ENCODE measurements at regions not wholly inside any gene's neighbourhood (a gene's known extent, or its start where the extent isn't known, plus 50 kb on each side); places are given as distances from the start of the nearest gene placed in this dataset.

DNA sequence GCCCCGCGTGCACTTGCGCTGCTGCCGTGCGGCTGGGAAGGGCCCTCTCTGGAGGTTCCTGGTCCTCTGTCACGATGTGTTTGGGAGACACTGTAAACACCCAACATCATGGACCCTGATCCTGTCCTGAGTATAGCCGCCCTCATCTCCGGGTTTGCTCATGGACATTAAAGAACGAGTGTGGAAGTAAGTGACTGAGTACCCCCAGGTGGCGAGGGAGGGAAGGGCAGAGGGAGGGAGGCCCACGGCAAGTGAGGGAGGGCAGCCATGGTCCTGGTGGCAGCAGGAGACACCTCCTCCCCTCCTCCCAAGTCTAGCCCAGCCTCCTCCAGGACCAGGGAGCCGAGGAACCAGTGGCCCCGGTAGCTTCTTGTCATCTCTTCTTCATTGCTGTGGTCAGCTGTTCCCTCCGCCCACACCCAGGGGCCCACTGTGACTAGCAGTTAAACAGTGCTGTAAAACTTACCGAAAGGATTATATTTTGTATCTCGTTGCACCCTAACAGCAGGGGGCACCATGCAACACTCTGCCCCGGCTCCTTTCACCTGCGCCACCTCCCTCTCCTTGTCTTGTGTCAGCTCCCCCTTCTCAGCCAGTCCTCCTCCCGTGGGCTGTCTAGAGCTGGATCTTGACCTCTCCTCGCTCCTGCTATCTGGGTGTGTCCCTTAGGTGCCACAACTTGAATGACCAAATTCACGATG is 566.5 kb upstream of the B3GAT1 start:
- no peak for ATAC-seq
- no peaks in the 10 kb centered on the region for H3K9me3 ChIP-seq
- TF ChIP-seq, protein P1, sequence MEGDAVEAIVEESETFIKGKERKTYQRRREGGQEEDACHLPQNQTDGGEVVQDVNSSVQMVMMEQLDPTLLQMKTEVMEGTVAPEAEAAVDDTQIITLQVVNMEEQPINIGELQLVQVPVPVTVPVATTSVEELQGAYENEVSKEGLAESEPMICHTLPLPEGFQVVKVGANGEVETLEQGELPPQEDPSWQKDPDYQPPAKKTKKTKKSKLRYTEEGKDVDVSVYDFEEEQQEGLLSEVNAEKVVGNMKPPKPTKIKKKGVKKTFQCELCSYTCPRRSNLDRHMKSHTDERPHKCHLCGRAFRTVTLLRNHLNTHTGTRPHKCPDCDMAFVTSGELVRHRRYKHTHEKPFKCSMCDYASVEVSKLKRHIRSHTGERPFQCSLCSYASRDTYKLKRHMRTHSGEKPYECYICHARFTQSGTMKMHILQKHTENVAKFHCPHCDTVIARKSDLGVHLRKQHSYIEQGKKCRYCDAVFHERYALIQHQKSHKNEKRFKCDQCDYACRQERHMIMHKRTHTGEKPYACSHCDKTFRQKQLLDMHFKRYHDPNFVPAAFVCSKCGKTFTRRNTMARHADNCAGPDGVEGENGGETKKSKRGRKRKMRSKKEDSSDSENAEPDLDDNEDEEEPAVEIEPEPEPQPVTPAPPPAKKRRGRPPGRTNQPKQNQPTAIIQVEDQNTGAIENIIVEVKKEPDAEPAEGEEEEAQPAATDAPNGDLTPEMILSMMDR (IDR thresholded peaks at IDR 0.05) = no peak
- no peak for TF ChIP-seq POLR2A (IDR thresholded peaks at IDR 0.05)
- no peak for DNase-seq
- intact Hi-C loops (cut with DNase I) = no loop called here
- H3K4me3 ChIP-seq = no peak overlapping the region
- H3K36me3 ChIP-seq (replicated peaks in 1 of 2; ENCODE audit: insufficient read depth in 1 of 2, low read depth in 2 of 2) = no peaks in the 10 kb centered on the region
- H3K4me1 ChIP-seq = no peaks in the 10 kb centered on the region
- H3K27ac ChIP-seq = no peak overlapping the region
- WGBS, 2 donors = 54 to 63% methylated on average over 16 to 21 of the region's 21 CpGs
- no peaks in the 10 kb centered on the region for H3K27me3 ChIP-seq

DNA sequence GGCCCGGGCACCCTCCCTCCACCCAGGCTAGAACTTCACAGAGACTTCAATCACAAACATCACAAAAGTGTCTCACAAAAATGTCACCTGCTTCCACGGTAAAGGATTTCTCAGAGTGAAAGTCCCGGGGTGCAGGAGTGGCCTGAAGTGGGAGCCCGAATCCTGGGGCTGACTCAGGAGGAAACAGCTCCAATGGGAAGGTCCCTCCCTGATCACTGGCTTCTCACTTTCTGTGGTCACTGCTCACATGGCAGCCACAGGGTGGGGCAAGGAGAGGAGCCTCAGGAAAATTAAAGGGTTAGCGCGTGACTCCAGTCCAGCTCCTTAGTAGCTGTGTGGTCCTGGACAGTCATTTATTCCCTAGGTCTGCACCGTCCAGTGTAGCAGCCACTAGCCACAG is 564.5 kb upstream of the B3GAT1 start:
- no peaks in the 10 kb centered on the region for H3K9me3 ChIP-seq
- intact Hi-C loops (cut with DNase I) = no loop called here
- TF ChIP-seq POLR2A (IDR thresholded peaks at IDR 0.05) = no peak
- TF ChIP-seq, protein P1 (IDR thresholded peaks at IDR 0.05) = no peak
- ATAC-seq (no peak), DNase-seq (no peak)
- WGBS, 2 donors = 61 to 62% methylated on average over 7 of the region's 7 CpGs
- H3K4me3 ChIP-seq = no peak overlapping the region
- H3K27ac ChIP-seq = no peak overlapping the region
- no peaks in the 10 kb centered on the region for H3K27me3 ChIP-seq
- no peaks in the 10 kb centered on the region for H3K36me3 ChIP-seq (replicated peaks in 1 of 2; ENCODE audit: insufficient read depth in 1 of 2, low read depth in 2 of 2)
- no peaks in the 10 kb centered on the region for H3K4me1 ChIP-seq

DNA sequence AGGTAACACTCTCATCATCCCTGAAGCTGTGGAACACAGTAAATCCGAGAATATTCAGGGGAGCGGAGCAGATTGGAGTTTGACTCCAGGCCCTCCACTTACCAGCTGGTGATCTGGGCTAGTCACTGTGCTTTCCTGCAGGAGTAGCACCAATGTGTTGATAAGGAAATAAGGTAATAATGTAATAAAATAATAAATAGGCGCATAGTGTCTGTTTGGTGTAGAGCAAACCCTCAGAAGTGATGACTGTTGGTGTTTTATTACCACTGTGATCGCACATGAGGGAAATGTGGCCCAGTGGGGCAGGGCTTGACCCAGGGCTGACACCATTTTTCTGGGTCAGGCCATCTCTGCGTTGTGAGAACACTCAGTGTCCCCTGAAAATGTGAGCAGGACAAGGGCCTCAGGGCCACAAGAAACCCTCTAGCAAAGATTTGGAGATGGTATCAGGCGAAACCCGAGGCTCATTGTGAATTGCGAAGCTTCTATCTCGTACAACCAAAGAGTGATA is 563.9 kb upstream of the B3GAT1 start:
- H3K4me1 ChIP-seq = no peaks in the 10 kb centered on the region
- no peak for DNase-seq
- H3K27ac ChIP-seq = no peak overlapping the region
- 61 to 64% methylated on average over 9 of the region's 9 CpGs for WGBS, 2 donors
- H3K36me3 ChIP-seq (replicated peaks in 1 of 2; ENCODE audit: insufficient read depth in 1 of 2, low read depth in 2 of 2) = no peaks in the 10 kb centered on the region
- H3K4me3 ChIP-seq = no peak overlapping the region
- TF ChIP-seq POLR2A (IDR thresholded peaks at IDR 0.05) = no peak
- TF ChIP-seq, protein P1 (IDR thresholded peaks at IDR 0.05) = no peak
- no peak for ATAC-seq
- no peaks in the 10 kb centered on the region for H3K9me3 ChIP-seq
- H3K27me3 ChIP-seq = no peaks in the 10 kb centered on the region
- intact Hi-C loops (cut with DNase I) = no loop called here

DNA sequence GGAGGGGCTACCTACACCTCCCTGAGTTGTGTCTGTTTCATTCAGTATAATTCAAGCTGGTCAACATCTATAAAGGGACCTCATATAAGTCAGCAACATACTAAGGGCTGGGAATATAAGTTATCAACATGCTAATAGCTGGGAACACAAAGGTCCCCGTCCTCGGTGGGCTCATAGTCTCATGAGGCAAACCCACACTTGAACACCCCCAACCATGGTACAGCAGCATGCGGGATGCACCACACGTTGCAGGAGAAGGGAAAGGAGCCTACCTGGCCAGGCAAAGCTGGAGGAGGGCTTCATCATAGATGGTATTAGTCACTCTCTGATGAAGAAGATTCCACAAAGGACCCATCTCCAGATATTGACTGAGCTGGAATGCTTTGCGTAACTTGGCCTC is 561.8 kb upstream of the B3GAT1 start:
- DNase-seq (no peak), ATAC-seq (no peak)
- Histone ChIP-seq H3K36me3 (replicated peaks in 1 of 2; ENCODE audit: insufficient read depth in 1 of 2, low read depth in 2 of 2) (no peaks in the 10 kb centered on the region), H3K27me3 (no peaks in the 10 kb centered on the region), H3K9me3 (no peaks in the 10 kb centered on the region), H3K4me3 (no peak overlapping the region), H3K27ac (no peak overlapping the region), H3K4me1 (no peaks in the 10 kb centered on the region)
- intact Hi-C loops (cut with DNase I) = no loop called here
- TF ChIP-seq, protein P1 (IDR thresholded peaks at IDR 0.05) = no peak
- TF ChIP-seq POLR2A (IDR thresholded peaks at IDR 0.05) = no peak
- WGBS, 2 donors = 58 to 67% methylated on average over 4 to 5 of the region's 5 CpGs

GRCh38 chr11:134971381-134971780 is 559.3 kb upstream of the B3GAT1 start:
- Histone ChIP-seq H3K27me3 (no peaks in the 10 kb centered on the region), H3K36me3 (replicated peaks in 1 of 2; ENCODE audit: insufficient read depth in 1 of 2, low read depth in 2 of 2) (no peaks in the 10 kb centered on the region), H3K4me3 (no peak overlapping the region), H3K9me3 (no peaks in the 10 kb centered on the region), H3K27ac (no peak overlapping the region), H3K4me1 (no peaks in the 10 kb centered on the region)
- 68 to 74% methylated on average over 8 of the region's 8 CpGs for WGBS, 2 donors
- intact Hi-C loops (cut with DNase I) = no loop called here
- ATAC-seq (no peak), DNase-seq (no peak)
- TF ChIP-seq, protein P1 (IDR thresholded peaks at IDR 0.05) = no peak
- TF ChIP-seq POLR2A (IDR thresholded peaks at IDR 0.05) = no peak

All from body of pancreas (tissue), 4 donors.